Hepatocyte (in vitro differentiated cells): ENCODE measurements at regions not wholly inside any gene's neighbourhood (a gene's known extent, or its start where the extent isn't known, plus 50 kb on each side); places are given as distances from the start of the nearest gene placed in this dataset.

ENCODE experiments used
- DNase-seq: peaks from one replicate; pipeline ENCODE4 v3.0.0-alpha.2; 2016; ENCODE audit warnings: low spot score
- H2AFZ ChIP-seq: fragments of 200-600 bp; sonication (generic); 2 replicates; pipeline ENCODE4 v1.6.0; 2016; ENCODE audit warnings: antibody characterized with exemption, mild to moderate bottlenecking
- H3K27ac ChIP-seq: fragments of 200-600 bp; sonication (generic); 2 replicates; pipeline ENCODE4 v1.5.1; 2016; ENCODE audit warnings: mild to moderate bottlenecking
- H3K27me3 ChIP-seq: fragments of 200-600 bp; sonication (generic); 2 replicates; pipeline ENCODE4 v1.6.1; 2016
- H3K36me3 ChIP-seq: fragments of 200-600 bp; sonication (generic); replicated peaks from 2 replicates; pipeline ENCODE4 v1.5.1; 2016; ENCODE audit warnings: low read depth; ENCODE audit not compliant: insufficient read depth
- H3K4me1 ChIP-seq: fragments of 200-600 bp; sonication (generic); 2 replicates; pipeline ENCODE4 v1.5.1; 2016; ENCODE audit warnings: mild to moderate bottlenecking, moderate library complexity; ENCODE audit not compliant: insufficient read depth
- H3K4me2 ChIP-seq: fragments of 200-600 bp; sonication (generic); 2 replicates; pipeline ENCODE4 v1.6.0; 2016
- H3K4me3 ChIP-seq: fragments of 200-600 bp; sonication (generic); 2 replicates; pipeline ENCODE4 v1.5.1; 2016; ENCODE audit warnings: mild to moderate bottlenecking
- H3K79me2 ChIP-seq: fragments of 200-600 bp; sonication (generic); 2 replicates; pipeline ENCODE4 v1.6.0; 2017; ENCODE audit warnings: mild to moderate bottlenecking
- H3K9me2 ChIP-seq: fragments of 200-600 bp; sonication (generic); replicated peaks from 2 replicates; pipeline ENCODE4 v1.6.0; 2017; ENCODE audit warnings: mild to moderate bottlenecking; ENCODE audit not compliant: insufficient read depth
- H3K9me3 ChIP-seq: fragments of 200-600 bp; sonication (generic); 2 replicates; pipeline ENCODE4 v1.5.1; 2016; ENCODE audit warnings: low read depth, mild to moderate bottlenecking
- H4K20me1 ChIP-seq: fragments of 200-600 bp; sonication (generic); 2 replicates; pipeline ENCODE4 v1.6.0; 2016; ENCODE audit warnings: mild to moderate bottlenecking; ENCODE audit not compliant: insufficient read depth, poor library complexity, severe bottlenecking
- EZH2 ChIP-seq: fragments of 200-600 bp; sonication (generic); IDR thresholded peaks from 2 replicates; pipeline ENCODE4 v1.6.1; 2016; ENCODE audit warnings: antibody characterized with exemption, mild to moderate bottlenecking, borderline replicate concordance
- EZH2phosphoT487 ChIP-seq: fragments of 200-600 bp; sonication (generic); IDR thresholded peaks from one replicate; pipeline ENCODE4 v1.6.1; 2018; ENCODE audit warnings: antibody characterized with exemption, mild to moderate bottlenecking, low read depth, moderate library complexity; ENCODE audit not compliant: unreplicated experiment, severe bottlenecking
- WGBS: methylation state at CpG from one replicate; pipeline ENCODE4 v1.1.6; 2016; ENCODE audit warnings: low lambda C conversion rate; ENCODE audit errors: missing lambda C conversion rate; 5-methylcytosine and 5-hydroxymethylcytosine counted together
- TF ChIP-seq, protein P1 (sequence below): fragments of 200-600 bp; sonication (generic); IDR thresholded peaks from 2 replicates; pipeline ENCODE4 v1.5.1; 2016; ENCODE audit warnings: antibody characterized with exemption, mild to moderate bottlenecking; ENCODE audit not compliant: poor library complexity

GRCh38 chr6:4575714-4576113 lies 200.5 kb upstream of the CDYL start:
- Histone ChIP-seq H4K20me1 (no peaks in the 10 kb centered on the region), H3K36me3 (no peaks in the 10 kb centered on the region), H2AFZ (no peak overlapping the region), H3K4me3 (no peak overlapping the region), H3K9me3 (no peaks in the 10 kb centered on the region), H3K4me1 (no peaks in the 10 kb centered on the region), H3K27ac (no peak overlapping the region), H3K9me2 (no peaks in the 10 kb centered on the region), H3K4me2 (no peak overlapping the region), H3K27me3 (no peaks in the 10 kb centered on the region), H3K79me2 (no peaks in the 10 kb centered on the region)
- TF ChIP-seq, protein P1, sequence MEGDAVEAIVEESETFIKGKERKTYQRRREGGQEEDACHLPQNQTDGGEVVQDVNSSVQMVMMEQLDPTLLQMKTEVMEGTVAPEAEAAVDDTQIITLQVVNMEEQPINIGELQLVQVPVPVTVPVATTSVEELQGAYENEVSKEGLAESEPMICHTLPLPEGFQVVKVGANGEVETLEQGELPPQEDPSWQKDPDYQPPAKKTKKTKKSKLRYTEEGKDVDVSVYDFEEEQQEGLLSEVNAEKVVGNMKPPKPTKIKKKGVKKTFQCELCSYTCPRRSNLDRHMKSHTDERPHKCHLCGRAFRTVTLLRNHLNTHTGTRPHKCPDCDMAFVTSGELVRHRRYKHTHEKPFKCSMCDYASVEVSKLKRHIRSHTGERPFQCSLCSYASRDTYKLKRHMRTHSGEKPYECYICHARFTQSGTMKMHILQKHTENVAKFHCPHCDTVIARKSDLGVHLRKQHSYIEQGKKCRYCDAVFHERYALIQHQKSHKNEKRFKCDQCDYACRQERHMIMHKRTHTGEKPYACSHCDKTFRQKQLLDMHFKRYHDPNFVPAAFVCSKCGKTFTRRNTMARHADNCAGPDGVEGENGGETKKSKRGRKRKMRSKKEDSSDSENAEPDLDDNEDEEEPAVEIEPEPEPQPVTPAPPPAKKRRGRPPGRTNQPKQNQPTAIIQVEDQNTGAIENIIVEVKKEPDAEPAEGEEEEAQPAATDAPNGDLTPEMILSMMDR: no peak
- no peak for TF ChIP-seq EZH2phosphoT487
- TF ChIP-seq EZH2: no peak
- no peak for DNase-seq
- 97% methylated on average over 5 of the region's 5 CpGs for WGBS

- no peaks in the 10 kb centered on the region for H3K79me2 ChIP-seq
- no peaks in the 10 kb centered on the region for H4K20me1 ChIP-seq
- peak; percentile 18 for DNase-seq
- no peaks in the 10 kb centered on the region for H3K36me3 ChIP-seq
- H3K4me1 ChIP-seq: no peaks in the 10 kb centered on the region
- H3K9me2 ChIP-seq: no peaks in the 10 kb centered on the region
- no peaks in the 10 kb centered on the region for H3K9me3 ChIP-seq
- WGBS: 68% methylated on average over 2 of the region's 2 CpGs
- no peak for TF ChIP-seq EZH2
- no peak for TF ChIP-seq EZH2phosphoT487
- TF ChIP-seq, protein P1: no peak
- no peak overlapping the region for H2AFZ ChIP-seq
- H3K27me3 ChIP-seq: no peaks in the 10 kb centered on the region
- H3K4me2 ChIP-seq: no peak overlapping the region
- no peak overlapping the region for H3K4me3 ChIP-seq
- no peak overlapping the region for H3K27ac ChIP-seq
Observed at GRCh38 chr6:4574007-4574406, 202.2 kb upstream of the CDYL start.

- DNase-seq: no peak
- Histone ChIP-seq H3K36me3 (no peaks in the 10 kb centered on the region), H2AFZ (no peak overlapping the region), H3K4me1 (no peaks in the 10 kb centered on the region), H3K9me2 (no peaks in the 10 kb centered on the region), H3K4me2 (no peak overlapping the region), H3K27me3 (no peaks in the 10 kb centered on the region), H3K79me2 (no peaks in the 10 kb centered on the region), H3K9me3 (no peaks in the 10 kb centered on the region), H3K4me3 (no peak overlapping the region), H3K27ac (no peak overlapping the region), H4K20me1 (no peaks in the 10 kb centered on the region)
- 96% methylated on average over 2 of the region's 2 CpGs for WGBS
- TF ChIP-seq, protein P1: no peak
- TF ChIP-seq EZH2 (no peak), EZH2phosphoT487 (no peak)
Observed at GRCh38 chr6:4571011-4571410, 205.2 kb upstream of the CDYL start.

DNA sequence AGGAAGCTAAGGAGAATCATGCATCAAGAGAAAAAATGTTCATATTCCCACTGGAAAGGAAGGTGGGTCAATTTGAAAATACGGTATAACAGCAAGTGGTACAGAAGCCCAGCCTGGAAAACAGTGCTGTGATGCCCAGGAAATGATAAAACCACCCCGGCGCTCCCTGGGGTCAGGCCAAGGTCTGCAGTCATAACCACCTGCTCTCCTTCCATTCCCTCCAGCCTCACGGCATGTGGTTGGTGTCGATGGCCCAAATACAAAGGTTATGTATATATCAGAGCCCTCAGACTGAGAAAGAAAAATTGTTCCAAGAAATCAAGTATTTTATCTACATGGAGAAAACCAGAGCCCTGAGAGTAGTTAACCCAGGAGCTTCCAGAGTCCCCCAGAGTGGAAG lies 208.1 kb upstream of the CDYL start:
- no peak overlapping the region for H2AFZ ChIP-seq

More for the DNA sequence above, 208.1 kb upstream of the CDYL start:
- TF ChIP-seq EZH2phosphoT487: no peak
- no peak for TF ChIP-seq EZH2
- TF ChIP-seq, protein P1: no peak
- Histone ChIP-seq H3K4me2 (no peak overlapping the region), H3K27ac (no peak overlapping the region), H3K9me2 (no peaks in the 10 kb centered on the region), H3K9me3 (no peaks in the 10 kb centered on the region), H3K27me3 (no peaks in the 10 kb centered on the region), H3K36me3 (no peaks in the 10 kb centered on the region), H3K4me3 (no peak overlapping the region), H3K4me1 (no peaks in the 10 kb centered on the region), H3K79me2 (no peaks in the 10 kb centered on the region), H4K20me1 (no peaks in the 10 kb centered on the region)
- WGBS: 93% methylated on average over 5 of the region's 5 CpGs
- no peak for DNase-seq
